SK-N-MC (cell line): ENCODE measurements at regions not wholly inside any gene's neighbourhood (a gene's known extent, or its start where the extent isn't known, plus 50 kb on each side); places are given as distances from the start of the nearest gene placed in this dataset.

Source experiments
- EZH2 ChIP-seq: fragments of 200-600 bp; sonication (generic); IDR thresholded peaks from one replicate; pipeline ENCODE4 v1.6.1; 2017; ENCODE audit warnings: antibody characterized with exemption
- POLR2AphosphoS5 ChIP-seq: IDR thresholded peaks from 2 replicates; pipeline ENCODE4 v1.6.1; 2012; ENCODE audit warnings: mild to moderate bottlenecking, low read depth, low read length, borderline replicate concordance

- TF ChIP-seq EZH2 = no peak
- TF ChIP-seq POLR2AphosphoS5 = no peak
Measured at GRCh38 chr5:163306421-163306820, 131.0 kb upstream of the CCNG1 start.
